Adipose tissue (tissue), 3 donors: ENCODE measurements at regions not wholly inside any gene's neighbourhood (a gene's known extent, or its start where the extent isn't known, plus 50 kb on each side); places are given as distances from the start of the nearest gene placed in this dataset.
"Not testable (repeated sequence)": the region's sequence is repeated elsewhere in the genome, so short reads cannot be mapped to it uniquely, and the experiment has no call there.

ENCODE experiments used
- H3K27ac ChIP-seq: one replicate; pipeline ENCODE4 v1.5.1; 2013; ENCODE audit warnings: low read depth, low read length
- WGBS, 3 donors: extraction: QIAGEN DNeasy Blood & Tissue Kit; methylation state at CpG; one replicate each; pipeline ENCODE4 v1.1.7; 2013; 5-methylcytosine and 5-hydroxymethylcytosine counted together
- donor health status: healthy with polysubstance abuse.
- donor health status: Bipolar disorder and iron deficiency.
- donor health status: healthy.

- 12 to 18% (median 12%) methylated on average over 14 of the region's 14 CpGs for WGBS, 3 donors
- peak overlapping the region; percentile 61 for H3K27ac ChIP-seq
Measured at GRCh38 chr2:143936538-143936847, 583.4 kb downstream of the ZEB2 start.

- H3K27ac ChIP-seq = no peak overlapping the region
- 43 to 67% (median 63%) methylated on average over 4 of the region's 4 CpGs for WGBS, 3 donors
Measured at GRCh38 chr2:143935482-143935752, 584.5 kb downstream of the ZEB2 start.

- WGBS, 3 donors = 30 to 81% (median 71%) methylated on average over 10 of the region's 10 CpGs
- H3K27ac ChIP-seq = no peak overlapping the region
Measured at GRCh38 chr2:143934626-143935481, 585.1 kb downstream of the ZEB2 start.

- H3K27ac ChIP-seq = no peak overlapping the region
Measured at GRCh38 chr2:143933946-143934569, 585.9 kb downstream of the ZEB2 start.

GRCh38 chr2:143930891-143931290, 589.0 kb downstream of the ZEB2 start:
- 92 to 98% (median 97%) methylated on average over 2 of the region's 2 CpGs for WGBS, 3 donors
- H3K27ac ChIP-seq = no peak overlapping the region

- H3K27ac ChIP-seq = no peak overlapping the region
Measured at GRCh38 chr2:143928613-143929012, 591.3 kb downstream of the ZEB2 start.

GRCh38 chr2:143928184-143928583, 591.7 kb downstream of the ZEB2 start:
- H3K27ac ChIP-seq = no peak overlapping the region
- WGBS, 3 donors = 92 to 100% (median 100%) methylated on average over 1 of the region's 1 CpG

More at GRCh38 chr2:143928613-143929012, 591.3 kb downstream of the ZEB2 start:
- WGBS, 3 donors = 38 to 56% (median 48%) methylated on average over 1 of the region's 1 CpG

- WGBS, 3 donors = 55 to 86% (median 57%) methylated on average over 4 of the region's 4 CpGs
- H3K27ac ChIP-seq = no peak overlapping the region
Measured at GRCh38 chr2:143926736-143927135, 593.2 kb downstream of the ZEB2 start.

GRCh38 chr2:143922261-143922830, 597.6 kb downstream of the ZEB2 start:
- 96 to 98% (median 96%) methylated on average over 7 to 27 of the region's 42 CpGs for WGBS, 3 donors

GRCh38 chr2:143918465-143918989, 601.4 kb downstream of the ZEB2 start:
- no peak overlapping the region for H3K27ac ChIP-seq
- WGBS, 3 donors = 96 to 97% (median 97%) methylated on average over 1 of the region's 1 CpG

More at GRCh38 chr2:143922261-143922830, 597.6 kb downstream of the ZEB2 start:
- not testable (repeated sequence) for H3K27ac ChIP-seq

- no peak overlapping the region for H3K27ac ChIP-seq
Measured at GRCh38 chr2:143916781-143917180, 603.1 kb downstream of the ZEB2 start.

- no peak overlapping the region for H3K27ac ChIP-seq
- WGBS, 3 donors = 77 to 83% (median 78%) methylated on average over 13 of the region's 13 CpGs
Measured at GRCh38 chr2:143909577-143910353, 610.2 kb downstream of the ZEB2 start.

GRCh38 chr2:143908843-143909242, 611.1 kb downstream of the ZEB2 start:
- no peak overlapping the region for H3K27ac ChIP-seq
- 86 to 91% (median 90%) methylated on average over 7 of the region's 7 CpGs for WGBS, 3 donors

GRCh38 chr2:143907801-143908200, 612.1 kb downstream of the ZEB2 start:
- no peak overlapping the region for H3K27ac ChIP-seq
- 88 to 95% (median 89%) methylated on average over 7 of the region's 7 CpGs for WGBS, 3 donors

- H3K27ac ChIP-seq = no peak overlapping the region
- 95 to 97% (median 96%) methylated on average over 4 of the region's 4 CpGs for WGBS, 3 donors
Measured at GRCh38 chr2:143906850-143907249, 613.1 kb downstream of the ZEB2 start.

- WGBS, 3 donors = 81 to 95% (median 87%) methylated on average over 4 of the region's 4 CpGs
Measured at GRCh38 chr2:143905587-143905986, 614.3 kb downstream of the ZEB2 start.

GRCh38 chr2:143903172-143903856, 616.6 kb downstream of the ZEB2 start:
- 57 to 80% (median 62%) methylated on average over 5 of the region's 5 CpGs for WGBS, 3 donors
- H3K27ac ChIP-seq = no peak overlapping the region

More at GRCh38 chr2:143905587-143905986, 614.3 kb downstream of the ZEB2 start:
- no peak overlapping the region for H3K27ac ChIP-seq

- WGBS, 3 donors = 68 to 91% (median 74%) methylated on average over 4 of the region's 4 CpGs
- H3K27ac ChIP-seq = no peak overlapping the region
Measured at GRCh38 chr2:143901185-143901842, 618.6 kb downstream of the ZEB2 start.
